GM18511 (cell line): ENCODE measurements at regions not wholly inside any gene's neighbourhood (a gene's known extent, or its start where the extent isn't known, plus 50 kb on each side); places are given as distances from the start of the nearest gene placed in this dataset.

Experiments
- ATAC-seq: cut with Tn5 transposase; IDR thresholded peaks from one replicate; pipeline ENCODE4 v1.9.1; 2021; ENCODE audit warnings: mild to moderate bottlenecking, moderate library complexity; ENCODE audit not compliant: unreplicated experiment

DNA sequence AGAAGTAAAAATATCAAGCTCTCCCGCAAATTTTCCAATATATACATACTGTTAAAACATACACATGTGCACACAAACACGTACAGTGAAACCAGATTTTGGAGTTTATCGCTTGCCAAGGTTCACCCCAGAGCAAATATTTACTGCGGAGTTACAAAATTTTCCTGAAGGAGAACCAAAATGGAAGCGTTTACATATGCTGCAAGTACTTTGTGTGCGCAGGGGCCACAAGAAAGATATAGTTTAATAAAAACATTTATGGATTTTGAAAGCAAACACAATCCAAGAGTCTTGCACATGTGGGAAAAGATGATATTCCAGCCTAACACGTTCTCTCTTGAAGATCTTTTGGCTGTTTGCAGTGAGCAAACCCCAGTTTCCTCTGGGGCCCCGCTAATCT, 301.3 kb upstream of the NFE2L3 start:
- no peak for ATAC-seq

DNA sequence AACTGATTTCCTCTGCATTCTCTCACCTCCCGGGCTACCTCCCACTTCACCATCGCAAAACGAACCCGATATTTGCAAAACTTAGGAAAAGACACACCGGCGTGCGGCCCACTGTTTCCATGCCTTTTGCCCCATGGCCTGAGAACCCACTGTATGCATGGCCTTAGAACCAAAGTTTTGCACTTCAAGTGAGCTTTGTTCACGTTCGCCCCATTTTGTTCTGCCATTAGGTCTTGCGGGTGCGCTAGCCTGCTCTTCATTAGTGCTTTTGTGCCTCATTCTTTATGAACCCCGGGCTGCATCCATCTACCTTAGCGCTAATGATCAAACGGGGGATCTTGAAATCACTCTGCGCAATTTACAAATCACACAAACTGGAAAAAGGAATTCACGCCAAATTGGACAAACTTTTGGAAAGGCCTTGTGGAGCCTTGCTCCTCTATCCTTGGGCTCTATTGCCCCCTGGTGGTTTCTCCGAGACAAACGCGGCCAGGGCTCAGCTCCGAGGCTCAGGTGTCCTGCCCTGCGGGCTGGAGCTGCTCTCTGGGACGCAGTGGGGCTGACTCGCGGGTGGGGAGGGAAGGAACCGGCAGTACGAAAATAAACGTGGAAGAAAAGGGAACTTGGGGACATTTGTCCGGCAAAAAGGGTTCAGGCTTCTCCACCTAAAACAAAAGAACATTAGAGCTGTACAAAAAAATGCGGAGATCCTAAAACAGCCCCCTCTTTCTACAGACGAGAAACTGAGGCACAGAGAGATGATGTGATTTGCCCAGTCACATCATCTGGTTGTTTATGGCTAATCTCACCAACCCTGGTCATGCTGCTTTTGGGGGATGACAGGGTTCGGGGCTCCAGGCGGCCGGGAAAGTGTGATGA, 300.4 kb upstream of the NFE2L3 start:
- ATAC-seq, result peak; percentile 82

DNA sequence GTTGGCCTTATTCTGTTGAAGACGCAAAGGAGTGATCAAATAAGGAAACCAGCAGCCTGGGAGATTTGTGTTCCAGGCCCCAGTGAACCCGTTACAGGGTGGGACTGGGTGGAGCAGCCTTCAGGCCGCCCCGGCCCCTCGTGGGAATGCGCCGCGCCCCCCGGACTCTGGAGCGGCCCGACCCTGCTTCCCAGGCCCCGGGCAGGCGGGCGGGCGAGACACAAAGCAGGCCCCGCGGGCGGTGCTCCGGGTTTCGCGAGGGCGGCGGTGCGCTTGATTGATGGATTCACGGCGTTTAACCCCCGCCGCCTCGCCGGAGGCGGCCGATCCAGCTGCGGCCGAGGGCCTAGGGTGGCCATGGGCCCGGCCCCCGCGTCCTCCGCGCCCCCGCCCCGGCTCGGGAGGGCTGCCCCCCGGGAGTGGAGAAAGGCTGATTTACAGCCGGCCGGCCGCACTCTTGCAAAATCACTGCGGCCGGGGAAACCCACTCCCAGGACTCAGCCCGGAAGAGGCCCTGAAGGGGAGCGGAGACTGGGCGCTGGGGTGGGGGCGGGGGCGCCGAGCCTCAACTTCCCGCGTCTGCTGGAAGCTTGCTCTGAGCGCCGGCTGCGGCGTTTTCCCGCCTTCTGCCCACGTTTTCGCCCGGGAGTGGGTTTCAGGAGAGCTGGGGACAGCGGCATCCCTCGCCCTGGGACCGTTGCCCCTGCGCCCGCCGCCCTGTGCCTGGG, 299.6 kb upstream of the NFE2L3 start:
- no peak for ATAC-seq

DNA sequence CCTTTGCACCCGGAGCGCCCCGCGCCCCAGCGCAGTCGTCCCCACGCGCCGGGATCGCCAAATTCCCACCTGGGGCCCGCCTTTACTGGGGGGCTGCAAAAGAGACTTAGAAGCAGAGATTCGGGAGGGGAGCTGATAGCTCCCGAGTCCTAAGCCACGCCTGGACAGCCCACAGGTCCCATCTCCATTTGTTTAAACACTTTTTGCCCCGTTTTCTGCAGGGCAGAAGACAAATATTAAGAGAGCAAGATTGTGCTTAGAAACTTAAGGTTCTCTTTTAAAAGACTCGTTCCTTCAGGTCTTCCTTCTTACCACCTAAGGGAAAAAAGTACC, 299.1 kb upstream of the NFE2L3 start:
- no peak for ATAC-seq

DNA sequence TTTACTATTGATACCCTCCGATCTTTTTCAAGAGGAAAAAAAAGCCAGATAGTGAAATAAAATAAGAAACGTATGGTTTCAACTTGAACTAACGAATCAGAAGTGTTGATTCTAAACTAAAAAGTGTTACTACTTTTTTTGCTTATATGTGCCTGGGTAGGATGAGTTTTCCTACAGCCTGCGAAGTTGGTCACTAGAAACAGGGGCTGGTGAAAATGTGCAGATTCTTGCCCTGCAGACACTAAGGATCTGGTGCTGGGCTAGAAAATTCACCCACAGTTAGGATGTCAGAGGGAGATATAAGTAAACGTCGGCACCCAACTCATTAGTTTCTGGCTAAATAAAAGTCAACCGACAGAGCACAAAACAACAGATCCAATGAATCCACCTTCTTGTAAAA, 298.7 kb upstream of the NFE2L3 start:
- ATAC-seq, result no peak

DNA sequence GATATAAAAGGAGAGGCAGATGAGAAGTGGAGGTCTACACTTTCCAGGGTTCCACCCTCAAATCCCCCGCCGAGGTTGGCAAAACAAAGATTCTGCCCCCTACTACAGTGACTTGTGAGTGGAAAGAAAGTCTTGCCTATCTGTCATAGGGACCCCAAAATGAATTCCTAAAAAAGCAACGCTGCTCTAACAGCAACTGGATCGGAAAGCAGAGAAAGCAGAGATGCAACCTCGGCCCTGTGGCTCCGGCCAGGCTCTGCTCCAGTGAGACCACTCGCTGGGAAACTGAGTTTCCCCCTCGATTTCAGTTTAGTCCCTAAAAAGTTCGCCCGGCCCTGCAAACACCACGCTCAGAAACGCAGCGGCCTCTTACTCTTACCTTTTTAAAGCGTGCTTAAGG, 297.9 kb upstream of the NFE2L3 start:
- no peak for ATAC-seq

DNA sequence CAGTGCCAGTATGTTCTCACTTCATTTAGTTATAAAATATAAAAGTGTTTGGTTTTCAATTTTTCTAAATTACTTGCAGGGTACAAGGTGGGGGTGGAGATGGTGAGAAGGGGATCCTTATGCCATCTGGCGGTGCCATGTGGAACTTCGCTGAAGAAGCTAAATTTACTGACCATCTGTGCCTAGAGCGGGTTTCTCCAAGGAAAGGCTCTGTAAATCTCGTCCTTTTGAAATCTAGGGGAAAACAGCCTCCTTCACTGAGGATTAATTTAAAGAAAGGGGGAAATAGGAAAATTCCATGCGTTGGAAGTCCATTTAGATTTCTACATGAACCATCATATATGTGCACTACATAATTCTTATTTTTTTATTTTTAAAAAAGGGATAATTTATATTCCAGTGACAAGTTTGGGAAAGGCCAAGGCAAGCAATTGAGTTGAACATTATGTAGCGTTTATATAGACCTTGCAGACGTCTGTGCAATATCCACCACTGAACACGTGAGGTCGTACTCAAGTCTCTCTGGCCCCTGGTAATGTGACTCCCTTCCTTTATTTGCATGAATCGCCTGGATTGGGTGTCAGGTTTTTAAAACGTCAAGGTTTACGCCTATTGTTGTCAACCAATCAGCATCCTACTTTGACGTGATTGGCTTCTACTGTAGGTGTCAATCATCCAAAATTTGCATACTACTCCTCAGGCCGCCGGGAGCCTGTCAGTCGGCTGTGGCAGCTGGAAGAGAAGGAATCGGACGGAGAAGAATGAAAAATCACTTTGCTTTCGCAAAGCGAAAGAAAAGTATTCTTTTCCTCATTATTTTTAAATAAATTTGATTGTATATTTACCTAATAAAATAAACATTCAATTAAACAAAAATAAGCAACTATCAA, 297.1 kb upstream of the NFE2L3 start:
- ATAC-seq, result no peak

DNA sequence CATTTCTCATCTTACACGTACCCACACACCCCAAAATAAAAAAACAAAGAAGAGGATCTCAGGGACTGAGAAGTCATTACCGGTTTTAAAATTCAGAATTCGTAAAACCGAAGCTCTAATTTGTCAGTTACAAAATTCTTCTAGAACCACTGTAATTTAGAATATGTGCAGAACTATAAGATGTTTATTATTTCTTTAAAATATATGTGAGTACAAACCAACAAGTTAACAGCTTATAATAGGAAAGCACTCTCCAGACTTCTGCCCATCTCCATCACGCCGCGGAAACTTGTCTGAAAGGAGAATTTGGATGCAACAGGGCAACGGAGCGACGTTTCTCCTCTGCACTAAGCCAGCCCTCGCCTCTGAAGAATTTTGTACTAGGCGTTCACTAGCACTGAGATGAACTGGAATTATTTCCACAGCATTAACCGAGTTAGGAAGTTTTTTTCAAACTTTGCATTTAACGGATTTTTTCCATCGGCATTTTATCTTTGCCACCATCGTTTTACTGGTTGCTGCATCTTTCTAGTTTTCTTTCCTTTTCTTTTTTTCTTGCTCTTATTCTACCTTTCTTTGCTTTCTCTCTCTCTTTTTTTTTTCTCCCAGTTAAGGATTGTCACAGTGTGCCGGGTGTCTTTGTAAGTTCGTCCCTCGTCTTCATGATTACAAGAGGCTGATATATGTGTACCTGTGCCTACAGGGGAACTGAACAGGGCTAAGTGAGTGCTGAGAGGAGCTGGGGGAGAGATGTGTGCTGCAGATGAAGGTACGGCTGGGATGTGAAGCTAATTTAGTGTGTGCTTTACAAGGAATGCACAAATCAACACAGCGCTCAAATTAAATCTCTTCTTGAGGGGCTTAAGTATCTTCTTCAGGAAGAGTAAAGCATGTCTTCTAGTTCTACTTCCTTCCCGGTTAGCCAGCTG, 295.9 kb upstream of the NFE2L3 start:
- ATAC-seq, result no peak

DNA sequence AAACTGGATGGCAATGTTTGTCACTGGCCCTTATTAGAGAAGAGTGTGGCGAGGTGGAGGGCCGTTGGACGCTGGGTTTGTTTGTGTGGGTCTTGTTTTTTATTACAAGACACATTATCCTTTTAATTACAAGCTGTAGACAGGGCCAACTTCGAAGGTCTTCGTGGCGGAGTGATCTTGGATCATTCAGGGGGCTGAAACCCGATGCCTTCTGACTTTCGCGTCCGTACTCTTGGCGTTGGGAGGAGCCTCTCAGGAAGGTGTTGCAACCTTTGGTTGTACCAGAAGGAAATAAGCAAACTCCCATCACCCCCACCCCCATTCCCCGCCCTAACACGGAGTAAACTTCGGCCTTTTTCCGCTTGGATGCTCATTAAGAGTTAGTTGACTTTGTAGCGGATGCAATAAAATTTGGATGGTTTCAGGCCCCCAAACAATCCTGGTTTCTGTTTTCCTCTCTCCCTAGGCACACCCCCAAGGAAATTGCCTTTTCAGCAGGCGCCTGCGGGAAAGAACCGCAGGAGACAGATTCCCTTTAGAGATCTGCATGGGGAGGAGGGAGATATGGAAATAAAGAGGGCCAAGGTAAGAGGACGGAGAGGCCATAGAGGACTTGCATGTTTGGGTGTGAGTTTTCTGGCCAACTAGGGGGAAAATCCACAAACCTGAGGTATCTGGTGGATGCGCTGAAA, 294.5 kb upstream of the NFE2L3 start:
- ATAC-seq, result no peak

DNA sequence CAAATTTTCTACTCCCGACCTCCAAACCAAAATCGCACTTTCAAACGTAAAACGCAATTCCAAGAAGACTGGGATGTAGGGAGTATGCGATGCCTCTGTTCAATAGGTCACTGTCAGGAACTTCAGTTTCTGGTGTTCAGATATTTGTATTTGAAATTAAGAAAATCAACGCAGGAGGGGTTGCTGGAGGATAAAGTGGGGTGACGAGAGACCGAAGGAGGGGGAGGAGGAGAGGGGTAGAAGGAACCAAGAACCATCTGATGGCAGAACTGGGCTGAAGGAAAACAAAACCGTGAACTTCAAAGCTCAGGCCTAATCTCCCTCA, 293.8 kb upstream of the NFE2L3 start:
- ATAC-seq, result no peak

DNA sequence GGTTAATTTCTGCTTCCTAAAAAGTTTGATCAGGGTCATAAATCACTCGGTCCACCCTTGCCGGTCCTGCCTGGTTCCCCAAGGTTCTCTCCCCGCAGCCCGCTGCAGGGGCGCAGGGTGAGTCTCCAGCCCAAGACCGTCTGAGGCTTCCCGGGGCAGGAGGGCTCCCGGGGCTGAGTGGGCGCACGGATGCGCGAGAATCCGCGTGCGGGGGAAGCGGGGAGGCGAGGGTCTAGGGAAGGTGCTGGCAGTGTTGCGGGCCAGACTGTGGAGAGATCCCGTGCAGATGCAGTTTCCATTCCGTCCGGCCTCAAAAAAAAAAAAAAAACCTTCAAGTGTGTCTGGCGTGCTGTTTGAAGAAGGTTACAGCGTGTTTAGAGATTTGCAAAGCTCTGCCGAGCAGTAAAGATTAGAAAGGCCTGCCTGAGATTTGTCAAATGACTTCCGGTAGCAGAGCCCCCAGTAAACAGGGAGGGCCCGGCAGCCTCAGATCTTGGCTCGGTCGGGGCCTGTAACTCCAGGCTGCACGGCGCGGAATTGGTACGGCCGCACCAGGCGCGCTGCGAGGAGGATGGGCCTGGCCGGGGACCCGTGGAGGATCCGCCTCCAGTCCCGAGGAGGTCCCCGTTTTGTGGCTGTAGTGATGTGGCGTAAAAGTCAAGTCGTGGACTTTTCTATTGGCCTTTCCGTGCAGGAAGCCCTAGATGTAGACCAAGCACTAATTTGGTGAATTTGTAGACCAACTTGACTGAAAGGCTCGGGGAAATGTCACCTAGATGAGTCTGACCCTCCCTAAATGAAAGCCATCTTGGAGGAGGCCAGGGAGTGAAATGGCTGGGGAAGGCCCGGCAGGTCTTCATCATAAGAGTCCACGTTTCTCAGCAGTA, 293.2 kb upstream of the NFE2L3 start:
- no peak for ATAC-seq

DNA sequence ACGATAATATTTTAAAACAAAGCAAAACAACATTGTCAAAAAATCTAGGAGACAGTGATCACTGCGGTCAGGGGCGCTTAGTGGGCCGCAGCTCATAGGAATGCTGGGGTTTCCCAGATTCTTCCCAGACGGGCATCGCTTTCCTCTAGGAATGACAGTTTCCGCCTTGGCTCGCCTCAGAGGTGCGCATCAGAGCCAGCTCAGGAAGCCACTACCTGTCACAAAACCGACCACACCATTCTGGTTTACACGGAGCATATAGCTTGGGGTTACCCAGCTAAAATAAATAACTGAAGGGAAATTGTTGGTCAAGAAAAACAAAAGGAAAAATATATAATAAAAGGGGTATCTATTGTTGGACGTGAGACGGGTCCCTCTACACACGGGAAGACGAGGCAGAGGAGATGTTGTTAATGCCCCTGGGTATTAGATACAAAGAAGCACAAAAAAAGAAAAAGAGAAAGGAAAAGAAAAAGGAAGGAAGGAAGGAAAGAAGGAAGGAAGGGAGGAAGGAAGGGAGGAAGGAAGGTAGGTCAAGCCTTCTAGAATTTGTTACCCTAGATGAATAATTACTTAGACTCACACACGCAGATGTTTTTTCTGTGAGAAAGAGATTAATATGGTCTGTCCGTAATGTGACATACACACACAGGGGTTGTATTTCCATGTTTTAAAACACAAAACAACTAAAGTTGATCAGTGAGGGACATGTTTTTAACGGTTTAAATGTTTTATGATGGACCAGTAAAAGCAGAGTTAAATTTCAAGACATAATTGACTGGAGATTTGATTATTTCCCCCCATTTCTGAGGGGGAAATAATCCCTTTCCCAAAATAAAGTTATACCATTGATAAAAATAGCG, 292.4 kb upstream of the NFE2L3 start:
- no peak for ATAC-seq

DNA sequence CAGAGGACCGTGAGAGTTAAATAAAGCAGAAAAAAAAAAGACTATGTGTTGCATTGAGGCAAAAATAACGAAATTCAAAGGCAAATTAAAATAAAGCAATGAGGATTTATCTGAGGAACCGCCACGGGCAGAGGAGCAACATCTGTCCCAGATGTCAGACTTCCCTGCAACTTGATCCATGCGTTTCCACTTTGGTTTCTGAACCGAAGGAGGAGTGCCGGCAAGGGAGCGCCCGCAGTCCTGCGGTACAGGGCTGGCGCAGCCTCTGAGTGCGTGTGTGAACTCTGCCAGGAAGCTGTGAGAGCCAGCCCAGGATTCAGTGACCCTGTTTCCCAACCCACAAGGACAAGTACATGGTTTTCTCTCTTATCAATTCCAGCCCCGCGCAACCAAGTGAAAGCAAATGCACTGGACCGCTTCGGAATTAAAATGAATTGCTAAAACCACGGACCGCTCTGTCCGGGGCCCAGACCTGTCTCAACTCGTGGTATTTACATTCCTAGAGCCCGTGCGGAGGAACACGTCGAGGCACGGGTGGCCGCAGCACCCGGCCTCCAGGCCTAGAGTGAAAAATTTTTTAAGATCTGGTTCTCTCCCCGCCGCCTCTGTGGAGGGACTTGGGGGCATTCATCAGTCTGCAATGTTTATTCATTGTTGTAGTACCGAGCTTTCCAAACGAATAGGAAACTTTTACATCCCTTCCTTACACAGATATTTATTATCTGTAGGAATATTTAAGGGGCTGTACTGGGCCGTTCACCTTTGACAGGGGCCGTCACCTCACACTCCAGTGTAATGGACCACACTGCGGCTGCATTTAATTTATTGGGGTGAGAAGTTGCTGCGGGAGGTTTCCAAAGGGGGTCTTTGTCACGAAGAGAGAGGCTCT, 291.5 kb upstream of the NFE2L3 start:
- no peak for ATAC-seq

DNA sequence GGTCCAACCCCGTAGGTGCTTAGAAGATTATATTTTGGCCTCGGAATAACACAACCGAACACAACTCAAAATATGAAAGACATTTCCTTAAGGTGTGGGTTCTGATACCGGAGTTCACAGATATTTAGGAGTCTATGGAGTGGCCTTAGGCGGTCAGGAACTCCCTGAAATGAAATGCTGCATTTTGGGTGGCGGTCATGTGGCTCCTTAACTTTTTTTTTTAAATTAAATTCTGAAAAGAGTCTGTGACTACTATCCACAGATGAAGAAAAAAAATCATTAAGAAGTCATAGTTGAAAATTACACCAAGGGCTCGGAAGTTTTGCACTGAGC, 290.9 kb upstream of the NFE2L3 start:
- ATAC-seq, result no peak

DNA sequence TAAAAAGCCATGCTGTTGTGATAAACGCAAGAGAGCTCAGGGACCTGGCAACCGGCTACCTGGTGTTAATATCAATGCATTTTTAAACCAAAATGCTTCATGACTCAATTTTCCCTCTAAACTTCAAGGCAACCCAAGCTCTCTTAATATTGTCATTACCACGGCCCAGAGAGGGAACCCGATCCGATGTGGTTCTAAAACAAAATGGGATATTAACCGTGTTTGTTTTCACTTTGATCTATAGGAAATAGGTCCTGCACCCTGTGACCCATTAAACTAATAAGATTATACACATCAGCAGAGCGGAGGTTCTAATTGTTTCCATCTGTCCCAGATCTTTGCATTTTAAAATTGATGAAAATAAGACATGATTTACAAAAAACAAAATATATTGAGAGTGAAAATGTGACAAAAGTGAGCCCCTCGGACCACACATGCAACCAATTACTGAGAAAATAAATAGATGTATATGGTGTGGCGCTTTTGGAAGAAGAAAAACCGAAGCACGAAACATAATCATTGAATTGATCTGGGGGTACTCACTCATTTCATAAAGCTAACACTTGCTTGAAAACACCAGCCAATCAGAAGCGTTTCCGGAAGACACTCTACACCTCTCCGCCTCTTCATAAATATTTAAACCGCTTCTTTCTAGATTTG, 290.3 kb upstream of the NFE2L3 start:
- no peak for ATAC-seq

DNA sequence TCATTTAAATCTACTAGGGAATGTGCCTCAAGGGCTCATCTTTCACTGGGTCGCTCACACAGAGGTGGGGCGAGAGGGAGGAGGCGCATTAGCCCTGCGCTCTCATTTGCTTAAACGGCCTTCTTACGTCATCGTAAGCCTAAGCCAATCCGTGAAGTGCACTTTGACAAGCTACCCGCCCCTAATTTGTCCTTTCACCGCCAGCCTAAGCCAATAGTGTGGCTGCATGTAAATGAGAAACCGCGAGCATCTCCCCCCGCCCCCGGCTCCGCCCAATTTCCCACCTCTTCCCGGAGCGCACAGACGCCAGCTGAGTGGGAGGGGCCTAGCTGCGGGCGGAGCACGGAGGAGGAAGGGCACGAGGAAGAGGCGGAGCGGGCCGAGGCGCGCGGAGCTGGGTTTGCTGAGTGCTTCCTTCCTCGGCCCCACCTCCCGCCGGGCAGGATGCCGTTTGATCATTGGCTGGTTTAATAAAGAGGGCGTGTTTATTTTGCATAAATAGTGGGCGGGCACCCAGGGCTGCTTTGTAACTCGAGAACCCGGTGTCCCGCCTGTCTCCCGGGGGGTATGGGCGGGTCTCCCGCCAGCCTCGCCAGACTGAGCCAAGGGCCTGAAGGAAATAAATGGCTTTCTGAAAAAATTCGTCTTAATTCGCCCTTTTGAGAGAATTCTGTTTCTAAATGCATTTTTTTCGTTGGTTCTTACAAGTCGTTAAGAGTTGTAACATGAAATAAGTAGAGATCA, 289.6 kb upstream of the NFE2L3 start:
- ATAC-seq, result peak; percentile 94
